Loucy (cell line): ENCODE measurements at regions not wholly inside any gene's neighbourhood (a gene's known extent, or its start where the extent isn't known, plus 50 kb on each side); places are given as distances from the start of the nearest gene placed in this dataset.

Source experiments
- EZH2phosphoT487 ChIP-seq: fragments of 200-600 bp; IDR thresholded peaks from 2 replicates; pipeline ENCODE4 v1.6.1; 2018; ENCODE audit warnings: antibody characterized with exemption, mild to moderate bottlenecking, moderate library complexity, borderline replicate concordance
- TF ChIP-seq, protein P1 (sequence below): fragments of 200-600 bp; sonication (generic); conservative IDR thresholded peaks from 2 replicates; pipeline ENCODE4 v1.5.1; 2014; ENCODE audit warnings: mild to moderate bottlenecking, antibody characterized with exemption, low read length

DNA sequence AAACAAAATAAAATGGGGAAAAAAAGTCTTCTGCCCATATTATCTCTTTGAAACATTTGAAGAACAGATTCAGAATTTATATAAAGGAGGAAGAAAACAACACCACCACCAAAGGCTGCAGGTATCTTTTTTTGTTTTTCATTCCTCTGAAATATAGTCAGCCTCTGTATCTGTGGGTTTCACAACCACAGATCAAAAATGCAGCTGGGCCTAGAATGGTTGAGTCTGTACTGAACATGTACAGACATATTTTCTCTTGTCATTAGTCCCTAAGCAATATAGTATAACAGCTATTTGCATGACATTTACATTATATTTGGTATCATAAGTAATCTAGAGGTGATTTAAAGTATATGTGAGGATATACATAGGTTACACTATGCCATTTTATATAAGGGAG is 559.7 kb upstream of the LRRN3 start:
- TF ChIP-seq, protein P1, sequence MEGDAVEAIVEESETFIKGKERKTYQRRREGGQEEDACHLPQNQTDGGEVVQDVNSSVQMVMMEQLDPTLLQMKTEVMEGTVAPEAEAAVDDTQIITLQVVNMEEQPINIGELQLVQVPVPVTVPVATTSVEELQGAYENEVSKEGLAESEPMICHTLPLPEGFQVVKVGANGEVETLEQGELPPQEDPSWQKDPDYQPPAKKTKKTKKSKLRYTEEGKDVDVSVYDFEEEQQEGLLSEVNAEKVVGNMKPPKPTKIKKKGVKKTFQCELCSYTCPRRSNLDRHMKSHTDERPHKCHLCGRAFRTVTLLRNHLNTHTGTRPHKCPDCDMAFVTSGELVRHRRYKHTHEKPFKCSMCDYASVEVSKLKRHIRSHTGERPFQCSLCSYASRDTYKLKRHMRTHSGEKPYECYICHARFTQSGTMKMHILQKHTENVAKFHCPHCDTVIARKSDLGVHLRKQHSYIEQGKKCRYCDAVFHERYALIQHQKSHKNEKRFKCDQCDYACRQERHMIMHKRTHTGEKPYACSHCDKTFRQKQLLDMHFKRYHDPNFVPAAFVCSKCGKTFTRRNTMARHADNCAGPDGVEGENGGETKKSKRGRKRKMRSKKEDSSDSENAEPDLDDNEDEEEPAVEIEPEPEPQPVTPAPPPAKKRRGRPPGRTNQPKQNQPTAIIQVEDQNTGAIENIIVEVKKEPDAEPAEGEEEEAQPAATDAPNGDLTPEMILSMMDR: no peak
- TF ChIP-seq EZH2phosphoT487: no peak
